ENCODE measurements at regions not wholly inside any gene's neighbourhood (a gene's known extent, or its start where the extent isn't known, plus 50 kb on each side); places are given as distances from the start of the nearest gene placed in this dataset.
"Not testable (repeated sequence)": the region's sequence is repeated elsewhere in the genome, so short reads cannot be mapped to it uniquely, and the experiment has no call there.

GRCh38 chr1:146715054-146715453 is 223.1 kb upstream of the NBPF12 start:
- not testable (repeated sequence) for DNase-seq (ENCODE audit: low read depth in 2 of 2)

- DNase-seq (ENCODE audit: low read depth in 2 of 2) = not testable (repeated sequence)
Measured at GRCh38 chr1:146710838-146711521, 227.1 kb upstream of the NBPF12 start.

GRCh38 chr1:146709302-146709701 is 228.8 kb upstream of the NBPF12 start:
- DNase-seq (ENCODE audit: low read depth in 2 of 2) = not testable (repeated sequence)

GRCh38 chr1:146704162-146704724 is 233.9 kb upstream of the NBPF12 start:
- DNase-seq (ENCODE audit: low read depth in 2 of 2) = not testable (repeated sequence)

- DNase-seq (ENCODE audit: low read depth in 2 of 2) = not testable (repeated sequence)
Measured at GRCh38 chr1:146701320-146701719, 236.8 kb upstream of the NBPF12 start.

- not testable (repeated sequence) for DNase-seq (ENCODE audit: low read depth in 2 of 2)
Measured at GRCh38 chr1:146695388-146695787, 242.7 kb upstream of the NBPF12 start.

- not testable (repeated sequence) for DNase-seq (ENCODE audit: low read depth in 2 of 2)
Measured at GRCh38 chr1:146691798-146692197, 246.3 kb upstream of the NBPF12 start.

GRCh38 chr1:146688893-146689292 is 249.2 kb upstream of the NBPF12 start:
- not testable (repeated sequence) for DNase-seq (ENCODE audit: low read depth in 2 of 2)

- not testable (repeated sequence) for DNase-seq (ENCODE audit: low read depth in 2 of 2)
Measured at GRCh38 chr1:146686777-146687366, 251.3 kb upstream of the NBPF12 start.

- not testable (repeated sequence) for DNase-seq (ENCODE audit: low read depth in 2 of 2)
Measured at GRCh38 chr1:146683126-146683429, 255.0 kb upstream of the NBPF12 start.

- not testable (repeated sequence) for DNase-seq (ENCODE audit: low read depth in 2 of 2)
Measured at GRCh38 chr1:146682227-146683125, 255.6 kb upstream of the NBPF12 start.

- not testable (repeated sequence) for DNase-seq (ENCODE audit: low read depth in 2 of 2)
Measured at GRCh38 chr1:146673729-146674299, 264.3 kb upstream of the NBPF12 start.

- not testable (repeated sequence) for DNase-seq (ENCODE audit: low read depth in 2 of 2)
Measured at GRCh38 chr1:146672608-146673007, 265.5 kb upstream of the NBPF12 start.

GRCh38 chr1:146671588-146671987 is 266.5 kb upstream of the NBPF12 start:
- DNase-seq (ENCODE audit: low read depth in 2 of 2) = not testable (repeated sequence)

- DNase-seq (ENCODE audit: low read depth in 2 of 2) = not testable (repeated sequence)
Measured at GRCh38 chr1:146670832-146671566, 267.1 kb upstream of the NBPF12 start.

GRCh38 chr1:146666275-146666674 is 271.8 kb upstream of the NBPF12 start:
- DNase-seq (ENCODE audit: low read depth in 2 of 2) = not testable (repeated sequence)

- not testable (repeated sequence) for DNase-seq (ENCODE audit: low read depth in 2 of 2)
Measured at GRCh38 chr1:146660242-146660641, 277.9 kb upstream of the NBPF12 start.

GRCh38 chr1:146656356-146657060 is 281.6 kb upstream of the NBPF12 start:
- not testable (repeated sequence) for DNase-seq (ENCODE audit: low read depth in 2 of 2)

- not testable (repeated sequence) for DNase-seq (ENCODE audit: low read depth in 2 of 2)
Measured at GRCh38 chr1:146654763-146655162, 283.4 kb upstream of the NBPF12 start.

- not testable (repeated sequence) for DNase-seq (ENCODE audit: low read depth in 2 of 2)
Measured at GRCh38 chr1:146645978-146646604, 292.0 kb upstream of the NBPF12 start.

Data from stimulated activated CD8-positive, alpha-beta memory T cell treated with anti-CD3 and anti-CD28 coated beads, Interleukin-15, amount 100 ng/mL, for 4 hours (primary cell).